SH-SY5Y (cell line): ENCODE measurements at regions not wholly inside any gene's neighbourhood (a gene's known extent, or its start where the extent isn't known, plus 50 kb on each side); places are given as distances from the start of the nearest gene placed in this dataset.

Experiments
- GATA2 ChIP-seq: IDR thresholded peaks from 2 replicates; pipeline ENCODE4 v1.6.1; 2011; ENCODE audit warnings: mild to moderate bottlenecking, low read depth, low read length
- GATA3 ChIP-seq: IDR thresholded peaks from 2 replicates; pipeline ENCODE4 v1.6.1; 2011; ENCODE audit warnings: low read depth, mild to moderate bottlenecking, low read length, moderate library complexity

DNA sequence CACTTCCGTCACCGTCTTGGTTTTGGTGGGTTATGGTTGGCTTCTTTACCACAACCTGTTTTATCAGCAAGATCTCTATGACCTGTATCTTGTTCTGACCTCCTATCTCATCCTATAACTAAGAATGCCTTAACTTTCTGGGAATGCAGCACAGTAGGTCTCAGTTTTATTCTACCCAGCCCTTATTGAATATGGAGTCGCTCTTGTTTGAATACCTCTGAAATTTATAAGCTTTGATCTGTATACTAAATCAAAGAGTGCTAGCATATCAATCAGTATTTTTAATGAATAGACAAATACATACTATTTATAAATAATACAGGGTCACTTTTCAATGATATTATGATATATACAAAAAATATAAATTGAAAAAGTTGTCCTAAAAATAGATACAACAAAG lies 690.0 kb downstream of the TRAM1L1 start:
- TF ChIP-seq GATA3 = no peak
- no peak for TF ChIP-seq GATA2
